HCT116 (cell line): ENCODE measurements at regions not wholly inside any gene's neighbourhood (a gene's known extent, or its start where the extent isn't known, plus 50 kb on each side); places are given as distances from the start of the nearest gene placed in this dataset.

Experiments
- ATAC-seq: fragments of 200-7000 bp; cut with Tn5 transposase; 2 replicates; pipeline ENCODE4 v1.9.1; 2020; ENCODE audit warnings: mild to moderate bottlenecking, moderate library complexity
- BruUV-seq: library from RNA; stranded (reverse); fragments of 400-500 nt; replicated peaks from 2 replicates; lab custom pipeline; 2021; lab: Mats Ljungman, UMichigan
- CTCF ChIA-PET: fragments of 300-600 bp; sonication (Branson Sonifier 250); formaldehyde crosslinking; loops from one replicate; lab custom pipeline; 2021; ENCODE audit warnings: antibody characterized with exemption; lab: Charles Lee
- POLR2A ChIA-PET: fragments of 300-600, 350-600 bp; sonication (Branson Sonifier 250); formaldehyde crosslinking; loops from one replicate; lab custom pipeline; 2021; ENCODE audit warnings: antibody characterized with exemption; lab: Charles Lee
- RAD21 ChIA-PET, 2 experiments: fragments of 300-600 bp; sonication (Branson Sonifier 250); formaldehyde crosslinking; loops; one replicate each; lab custom pipeline; 2023; ENCODE audit warnings: low total read pairs in 2 of 2; ENCODE audit not compliant: uncharacterized antibody in 2 of 2, unreplicated experiment in 2 of 2, low non-redundant PET in 1 of 2; lab: Charles Lee
- DNase-seq: peaks from one replicate; pipeline ENCODE4 v3.0.0-alpha.2; 2010; ENCODE audit warnings: low read depth, low spot score
- H2AFZ ChIP-seq: fragments of 200-600 bp; shearing (Covaris generic), sonication (generic); 2 replicates; pipeline ENCODE4 v1.6.1; 2017; ENCODE audit warnings: low read depth, mixed run types, mixed read lengths, antibody characterized with exemption, low read length; ENCODE audit not compliant: poor library complexity, severe bottlenecking
- H3K27ac ChIP-seq: 2 replicates; pipeline ENCODE4 v1.5.1; 2012; ENCODE audit warnings: low read depth, low read length
- H3K27me3 ChIP-seq: fragments of 200-600 bp; sonication (generic); 2 replicates; pipeline ENCODE4 v1.6.1; 2016; ENCODE audit warnings: mixed run types, low read length, mixed read lengths; ENCODE audit not compliant: insufficient read depth
- H3K36me3 ChIP-seq, 2 experiments: fragments of 200-500 bp in 1 of 2; fragments of 200-600 bp in 1 of 2; sonication (Bioruptor generic) in 1 of 2; sonication (generic) in 1 of 2; 2 replicates each; pipeline versions ENCODE4 v1.5.1 to v1.6.1; 2014 to 2016; ENCODE audit warnings: low read length in 2 of 2, inconsistent platforms in 1 of 2, mixed read lengths in 1 of 2, mixed run types in 1 of 2; ENCODE audit not compliant: insufficient read depth in 2 of 2, control insufficient read depth in 1 of 2
- H3K4me1 ChIP-seq, 2 experiments: fragments of 200-600 bp in 1 of 2; sonication (generic) in 1 of 2; 2 replicates each; pipeline versions ENCODE4 v1.5.1 to v1.6.1; 2012 to 2017; ENCODE audit warnings: low read length in 2 of 2, inconsistent platforms in 1 of 2, mild to moderate bottlenecking in 1 of 2, mixed read lengths in 1 of 2, mixed run types in 1 of 2, moderate library complexity in 1 of 2; ENCODE audit not compliant: insufficient read depth in 2 of 2, control insufficient read depth in 1 of 2
- H3K4me2 ChIP-seq: fragments of 200-600 bp; sonication (generic); 2 replicates; pipeline ENCODE4 v1.6.1; 2017; ENCODE audit warnings: mixed run types, low read length, mixed read lengths
- H3K4me3 ChIP-seq, 2 experiments: fragments of 200-600 bp in 1 of 2; sonication (generic) in 1 of 2; replicated peaks in 1 of 2; 2 replicates each; pipeline ENCODE4 v1.5.1; 2011 to 2016; ENCODE audit warnings: low read length in 2 of 2, control low read depth in 1 of 2, low read depth in 1 of 2, mild to moderate bottlenecking in 1 of 2, mixed read lengths in 1 of 2, mixed run types in 1 of 2
- H3K79me2 ChIP-seq: fragments of 200-600 bp; sonication (generic); 2 replicates; pipeline ENCODE4 v1.6.1; 2017; ENCODE audit warnings: mild to moderate bottlenecking, mixed run types, low read length, moderate library complexity, mixed read lengths; ENCODE audit not compliant: insufficient read depth
- H3K9ac ChIP-seq: fragments of 200-600 bp; sonication (generic); 2 replicates; pipeline ENCODE4 v1.6.1; 2016; ENCODE audit warnings: low read length, mixed read lengths
- H3K9me2 ChIP-seq: fragments of 200-600 bp; sonication (generic), shearing (Covaris generic); 2 replicates; pipeline ENCODE4 v1.6.1; 2017; ENCODE audit warnings: mixed run types, mild to moderate bottlenecking, moderate library complexity; ENCODE audit not compliant: insufficient read depth
- H3K9me3 ChIP-seq, 2 experiments: fragments of 200-500 bp in 1 of 2; fragments of 200-600 bp in 1 of 2; sonication (Bioruptor generic) in 1 of 2; sonication (generic) in 1 of 2; 2 replicates each; pipeline ENCODE4 v1.6.1; 2014 to 2017; ENCODE audit warnings: low read length in 2 of 2, mixed read lengths in 2 of 2, inconsistent platforms in 1 of 2, low read depth in 1 of 2, mild to moderate bottlenecking in 1 of 2, mixed run types in 1 of 2, moderate library complexity in 1 of 2; ENCODE audit not compliant: control insufficient read depth in 1 of 2, insufficient read depth in 1 of 2
- H4K20me1 ChIP-seq: fragments of 200-600 bp; sonication (generic), shearing (Covaris generic); 2 replicates; pipeline ENCODE4 v1.6.1; 2017; ENCODE audit warnings: mixed run types, mild to moderate bottlenecking, moderate library complexity; ENCODE audit not compliant: insufficient read depth
- CBX3 ChIP-seq: IDR thresholded peaks from 2 replicates; pipeline ENCODE4 v1.6.1; 2012; ENCODE audit warnings: low read depth
- ELF1 ChIP-seq: IDR thresholded peaks from 2 replicates; pipeline ENCODE4 v1.6.1; 2012; ENCODE audit warnings: low read depth, borderline replicate concordance
- EZH2 ChIP-seq: fragments of 200-600 bp; sonication (generic); IDR thresholded peaks from 2 replicates; pipeline ENCODE4 v1.6.1; 2017; ENCODE audit warnings: antibody characterized with exemption, mixed run types
- EZH2phosphoT487 ChIP-seq: fragments of 200-600 bp; IDR thresholded peaks from 2 replicates; pipeline ENCODE4 v1.6.1; 2018; ENCODE audit warnings: antibody characterized with exemption, borderline replicate concordance
- FOSL1 ChIP-seq: IDR thresholded peaks from 2 replicates; pipeline ENCODE4 v1.6.1; 2012; ENCODE audit warnings: low read depth
- JUND ChIP-seq: IDR thresholded peaks from 2 replicates; pipeline ENCODE4 v1.6.1; 2012
- POLR2A ChIP-seq: IDR thresholded peaks from 2 replicates; pipeline ENCODE4 v1.7.0; 2011; ENCODE audit warnings: borderline replicate concordance; ENCODE audit not compliant: insufficient read depth, insufficient read length; ENCODE audit errors: extremely low read depth
- SP1 ChIP-seq: IDR thresholded peaks from 2 replicates; pipeline ENCODE4 v1.6.1; 2012; ENCODE audit warnings: low read depth
- TCF7L2 ChIP-seq: IDR thresholded peaks from 2 replicates; pipeline ENCODE4 v1.7.0; 2011; ENCODE audit warnings: borderline replicate concordance, inconsistent platforms; ENCODE audit not compliant: insufficient read depth, insufficient read length; ENCODE audit errors: extremely low read depth
- ZFX ChIP-seq: fragments of 450-650 bp; IDR thresholded peaks from 2 replicates; pipeline ENCODE4 v1.6.1; 2017
- intact Hi-C: fragments of 100-400 bp; cut with micrococcal nuclease; formaldehyde crosslinking; loops from 2 replicates; pipeline ENCODE4 v1.10.0; 2022
- TF ChIP-seq, protein P1 (sequence below), 3 experiments: fragments of 200-600 bp in 1 of 3; sonication (generic) in 1 of 3; IDR thresholded peaks in 2 of 3; conservative IDR thresholded peaks in 1 of 3; 2 replicates each; pipeline ENCODE4 v1.5.1; 2012 to 2017; ENCODE audit warnings: low read depth in 2 of 3, low read length in 2 of 3, antibody characterized with exemption in 1 of 3, borderline replicate concordance in 1 of 3, control low read depth in 1 of 3, mild to moderate bottlenecking in 1 of 3, mixed read lengths in 1 of 3, mixed run types in 1 of 3, moderate library complexity in 1 of 3; ENCODE audit not compliant: insufficient read depth in 1 of 3
- TF ChIP-seq, protein P2 (sequence below): IDR thresholded peaks from 2 replicates; pipeline ENCODE4 v1.6.1; 2012
- TF ChIP-seq, protein P3 (sequence below): IDR thresholded peaks from 2 replicates; pipeline ENCODE4 v1.6.1; 2011; ENCODE audit warnings: mild to moderate bottlenecking, low read length, moderate library complexity; ENCODE audit not compliant: insufficient replicate concordance; ENCODE audit errors: extremely low read depth

DNA sequence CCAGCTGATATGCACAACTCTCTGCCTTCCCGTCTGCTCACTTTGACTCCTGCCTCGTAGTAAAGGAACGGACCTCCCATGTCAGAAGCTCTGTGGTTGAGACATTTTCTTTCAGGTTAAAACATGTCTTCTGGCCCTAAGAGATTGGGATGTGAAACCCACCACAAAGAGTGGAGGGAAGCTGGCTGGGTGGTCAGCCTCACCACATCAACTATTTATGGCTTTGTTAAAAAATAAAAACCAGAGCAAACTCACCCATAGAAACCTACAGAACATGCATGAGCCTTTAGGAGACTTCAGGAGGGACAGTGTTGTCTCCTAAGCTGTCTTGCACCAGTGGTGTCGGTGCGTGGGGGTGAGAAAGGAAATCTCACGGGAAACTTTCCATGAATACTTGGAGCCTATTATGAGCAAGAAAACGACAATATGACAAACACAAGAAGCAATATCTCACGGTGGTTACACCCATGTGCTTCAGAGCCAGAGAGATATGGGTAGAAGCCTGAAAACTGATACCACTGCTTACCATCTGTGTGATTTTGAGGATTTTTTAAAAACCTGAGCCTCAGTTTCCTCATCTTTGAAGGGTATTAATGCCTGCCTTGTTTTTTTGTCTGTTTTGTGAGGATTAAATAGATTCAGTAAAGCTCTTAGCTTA lies 61.7 kb upstream of the XYLT1 start (continued):
- TF ChIP-seq, protein P1, sequence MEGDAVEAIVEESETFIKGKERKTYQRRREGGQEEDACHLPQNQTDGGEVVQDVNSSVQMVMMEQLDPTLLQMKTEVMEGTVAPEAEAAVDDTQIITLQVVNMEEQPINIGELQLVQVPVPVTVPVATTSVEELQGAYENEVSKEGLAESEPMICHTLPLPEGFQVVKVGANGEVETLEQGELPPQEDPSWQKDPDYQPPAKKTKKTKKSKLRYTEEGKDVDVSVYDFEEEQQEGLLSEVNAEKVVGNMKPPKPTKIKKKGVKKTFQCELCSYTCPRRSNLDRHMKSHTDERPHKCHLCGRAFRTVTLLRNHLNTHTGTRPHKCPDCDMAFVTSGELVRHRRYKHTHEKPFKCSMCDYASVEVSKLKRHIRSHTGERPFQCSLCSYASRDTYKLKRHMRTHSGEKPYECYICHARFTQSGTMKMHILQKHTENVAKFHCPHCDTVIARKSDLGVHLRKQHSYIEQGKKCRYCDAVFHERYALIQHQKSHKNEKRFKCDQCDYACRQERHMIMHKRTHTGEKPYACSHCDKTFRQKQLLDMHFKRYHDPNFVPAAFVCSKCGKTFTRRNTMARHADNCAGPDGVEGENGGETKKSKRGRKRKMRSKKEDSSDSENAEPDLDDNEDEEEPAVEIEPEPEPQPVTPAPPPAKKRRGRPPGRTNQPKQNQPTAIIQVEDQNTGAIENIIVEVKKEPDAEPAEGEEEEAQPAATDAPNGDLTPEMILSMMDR (IDR thresholded peaks at IDR 0.05 in 2 of 3, conservative IDR thresholded peaks at IDR 0.05 in 1 of 3; ENCODE audit: borderline replicate concordance in 1 of 3, insufficient read depth in 1 of 3, low read depth in 2 of 3, low read length in 2 of 3) = no peak
- TF ChIP-seq SP1 (no peak), POLR2A (no peak), TCF7L2 (no peak), ZFX (no peak), EZH2phosphoT487 (no peak), EZH2 (no peak), CBX3 (no peak), FOSL1 (no peak), ELF1 (no peak)
- TF ChIP-seq, protein P2, sequence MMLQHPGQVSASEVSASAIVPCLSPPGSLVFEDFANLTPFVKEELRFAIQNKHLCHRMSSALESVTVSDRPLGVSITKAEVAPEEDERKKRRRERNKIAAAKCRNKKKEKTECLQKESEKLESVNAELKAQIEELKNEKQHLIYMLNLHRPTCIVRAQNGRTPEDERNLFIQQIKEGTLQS = no peak
- TF ChIP-seq, all 23 proteins: peak for 0

DNA sequence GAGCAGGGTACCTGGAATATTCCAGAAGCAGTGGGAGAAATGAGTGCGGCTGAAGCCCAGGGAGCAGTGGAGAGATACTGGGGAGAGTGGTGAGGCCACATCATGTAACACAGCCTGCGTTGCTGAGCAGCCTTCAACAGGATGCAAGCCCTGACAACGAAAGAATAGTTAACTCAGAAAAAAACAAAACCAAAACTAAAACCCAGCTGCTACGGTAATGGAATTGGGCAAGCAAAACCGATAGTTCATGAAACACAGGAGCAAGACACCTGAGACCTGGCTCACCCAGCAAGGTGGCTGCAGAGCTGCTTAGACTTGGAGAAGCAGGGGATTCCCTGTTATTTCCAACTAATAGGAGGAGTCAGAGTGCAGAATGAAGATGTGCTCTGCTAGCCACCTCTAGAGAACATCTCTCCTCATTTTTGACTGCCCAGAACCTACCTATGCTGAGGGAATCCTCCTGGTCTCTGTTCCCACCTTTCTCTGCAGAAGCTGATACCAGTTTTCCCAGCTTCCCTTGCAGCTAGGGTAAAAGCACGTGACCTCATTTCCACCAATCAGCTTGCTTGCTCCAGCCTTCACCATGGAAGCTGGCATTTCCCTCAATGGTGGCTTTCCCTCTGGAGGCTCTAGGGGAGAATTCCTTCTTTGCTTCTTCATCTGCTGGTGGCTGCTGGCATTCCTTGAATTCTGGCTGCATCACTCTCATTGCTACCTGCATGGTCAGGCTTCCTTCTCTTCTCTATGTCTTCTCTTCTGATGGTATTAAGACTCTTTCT lies 59.4 kb upstream of the XYLT1 start:
- no TSS peak for BruUV-seq
- no peak overlapping the region for H3K27ac ChIP-seq
- no peak overlapping the region for H2AFZ ChIP-seq
- H3K27me3 ChIP-seq = peaks cover 30% of the 10 kb centered on the region; the same call in 1 of the 2 replicates
- intact Hi-C loops = no loop called here
- no peak overlapping the region for H3K4me2 ChIP-seq
- ChIA-PET POLR2A (no interaction called here), CTCF (no interaction called here), RAD21 (no interaction called here)
- H4K20me1 ChIP-seq = no peaks in the 10 kb centered on the region
- no peaks in the 10 kb centered on the region for H3K79me2 ChIP-seq
- ATAC-seq (no peak), DNase-seq (no peak)
- H3K36me3 ChIP-seq = no peaks in the 10 kb centered on the region
- no peaks in the 10 kb centered on the region for H3K9me3 ChIP-seq
- H3K9me2 ChIP-seq = no peaks in the 10 kb centered on the region
- H3K4me1 ChIP-seq = no peaks in the 10 kb centered on the region
- H3K4me3 ChIP-seq = no peak overlapping the region
- no peak overlapping the region for H3K9ac ChIP-seq
- no peak for TF ChIP-seq ELF1
- TF ChIP-seq, protein P1 (IDR thresholded peaks at IDR 0.05 in 2 of 3, conservative IDR thresholded peaks at IDR 0.05 in 1 of 3; ENCODE audit: borderline replicate concordance in 1 of 3, insufficient read depth in 1 of 3, low read depth in 2 of 3, low read length in 2 of 3) = no peak
- TF ChIP-seq, protein P3, sequence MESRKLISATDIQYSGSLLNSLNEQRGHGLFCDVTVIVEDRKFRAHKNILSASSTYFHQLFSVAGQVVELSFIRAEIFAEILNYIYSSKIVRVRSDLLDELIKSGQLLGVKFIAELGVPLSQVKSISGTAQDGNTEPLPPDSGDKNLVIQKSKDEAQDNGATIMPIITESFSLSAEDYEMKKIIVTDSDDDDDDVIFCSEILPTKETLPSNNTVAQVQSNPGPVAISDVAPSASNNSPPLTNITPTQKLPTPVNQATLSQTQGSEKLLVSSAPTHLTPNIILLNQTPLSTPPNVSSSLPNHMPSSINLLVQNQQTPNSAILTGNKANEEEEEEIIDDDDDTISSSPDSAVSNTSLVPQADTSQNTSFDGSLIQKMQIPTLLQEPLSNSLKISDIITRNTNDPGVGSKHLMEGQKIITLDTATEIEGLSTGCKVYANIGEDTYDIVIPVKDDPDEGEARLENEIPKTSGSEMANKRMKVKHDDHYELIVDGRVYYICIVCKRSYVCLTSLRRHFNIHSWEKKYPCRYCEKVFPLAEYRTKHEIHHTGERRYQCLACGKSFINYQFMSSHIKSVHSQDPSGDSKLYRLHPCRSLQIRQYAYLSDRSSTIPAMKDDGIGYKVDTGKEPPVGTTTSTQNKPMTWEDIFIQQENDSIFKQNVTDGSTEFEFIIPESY = no peak
- no peak for TF ChIP-seq JUND
- TF ChIP-seq TCF7L2 = no peak
